HFFc6 (cell line): ENCODE measurements at regions not wholly inside any gene's neighbourhood (a gene's known extent, or its start where the extent isn't known, plus 50 kb on each side); places are given as distances from the start of the nearest gene placed in this dataset.

ENCODE experiments used
- DNase-seq: peaks from one replicate; pipeline ENCODE4 v3.0.0-alpha.2; 2018
- H3K27ac Mint-ChIP-seq: 2 replicates; pipeline ENCODE4 v1.8.0; 2020; ENCODE audit warnings: mild to moderate bottlenecking, mixed read lengths
- H3K27me3 Mint-ChIP-seq: 2 replicates; pipeline ENCODE4 v1.8.0; 2021; ENCODE audit warnings: mild to moderate bottlenecking, moderate library complexity, mixed read lengths; ENCODE audit not compliant: insufficient read depth
- H3K36me3 Mint-ChIP-seq: 2 replicates; pipeline ENCODE4 v1.8.0; 2021; ENCODE audit warnings: low read depth, mixed read lengths
- H3K4me1 Mint-ChIP-seq: 2 replicates; pipeline ENCODE4 v1.8.0; 2020; ENCODE audit warnings: low read depth, mixed read lengths
- H3K4me3 Mint-ChIP-seq: 2 replicates; pipeline ENCODE4 v1.8.0; 2020; ENCODE audit warnings: mild to moderate bottlenecking, moderate library complexity, mixed read lengths
- H3K9me3 Mint-ChIP-seq: 2 replicates; pipeline ENCODE4 v1.8.0; 2020; ENCODE audit warnings: mild to moderate bottlenecking, mixed read lengths
- TF ChIP-seq, protein P1 (sequence below): fragments of 200-600 bp; sonication (generic); IDR thresholded peaks from 2 replicates; pipeline ENCODE4 v1.5.0; 2021; ENCODE audit warnings: antibody characterized with exemption, mild to moderate bottlenecking

DNA sequence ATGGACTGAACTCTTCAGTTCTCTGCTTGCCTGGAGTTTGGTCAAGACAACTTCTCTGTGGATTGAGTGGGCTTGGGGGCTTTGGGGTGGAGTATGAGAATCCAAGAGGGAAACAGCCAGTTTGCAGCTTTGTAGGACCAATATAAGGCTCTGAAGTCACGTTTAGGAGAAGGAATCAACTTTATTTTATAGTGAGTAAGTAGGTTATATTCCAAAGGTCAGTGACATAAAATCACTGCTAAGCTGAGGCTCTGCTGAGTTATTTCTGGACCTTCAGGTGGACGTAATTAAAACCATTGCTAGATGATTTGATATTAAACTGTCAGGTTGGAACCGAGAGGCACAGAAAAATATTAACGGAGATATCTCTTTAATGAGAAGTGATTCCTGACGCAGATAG lies 514.4 kb downstream of the DMAC1 start:
- H3K36me3 Mint-ChIP-seq: no peaks in the 10 kb centered on the region
- H3K27me3 Mint-ChIP-seq: peaks cover 2% of the 10 kb centered on the region; the same call in 1 of the 2 replicates
- no peak overlapping the region for H3K4me3 Mint-ChIP-seq
- H3K27ac Mint-ChIP-seq: no peak overlapping the region
- H3K9me3 Mint-ChIP-seq: peaks cover 9% of the 10 kb centered on the region; the same call in 1 of the 2 replicates
- DNase-seq: no peak
- H3K4me1 Mint-ChIP-seq: no peaks in the 10 kb centered on the region
- TF ChIP-seq, protein P1, sequence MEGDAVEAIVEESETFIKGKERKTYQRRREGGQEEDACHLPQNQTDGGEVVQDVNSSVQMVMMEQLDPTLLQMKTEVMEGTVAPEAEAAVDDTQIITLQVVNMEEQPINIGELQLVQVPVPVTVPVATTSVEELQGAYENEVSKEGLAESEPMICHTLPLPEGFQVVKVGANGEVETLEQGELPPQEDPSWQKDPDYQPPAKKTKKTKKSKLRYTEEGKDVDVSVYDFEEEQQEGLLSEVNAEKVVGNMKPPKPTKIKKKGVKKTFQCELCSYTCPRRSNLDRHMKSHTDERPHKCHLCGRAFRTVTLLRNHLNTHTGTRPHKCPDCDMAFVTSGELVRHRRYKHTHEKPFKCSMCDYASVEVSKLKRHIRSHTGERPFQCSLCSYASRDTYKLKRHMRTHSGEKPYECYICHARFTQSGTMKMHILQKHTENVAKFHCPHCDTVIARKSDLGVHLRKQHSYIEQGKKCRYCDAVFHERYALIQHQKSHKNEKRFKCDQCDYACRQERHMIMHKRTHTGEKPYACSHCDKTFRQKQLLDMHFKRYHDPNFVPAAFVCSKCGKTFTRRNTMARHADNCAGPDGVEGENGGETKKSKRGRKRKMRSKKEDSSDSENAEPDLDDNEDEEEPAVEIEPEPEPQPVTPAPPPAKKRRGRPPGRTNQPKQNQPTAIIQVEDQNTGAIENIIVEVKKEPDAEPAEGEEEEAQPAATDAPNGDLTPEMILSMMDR: no peak

GRCh38 chr9:7284517-7284916 lies 515.1 kb downstream of the DMAC1 start:
- no peak overlapping the region for H3K27ac Mint-ChIP-seq
- peaks cover 2% of the 10 kb centered on the region; the same call in 1 of the 2 replicates for H3K27me3 Mint-ChIP-seq
- TF ChIP-seq, protein P1: no peak
- H3K4me3 Mint-ChIP-seq: no peak overlapping the region
- H3K4me1 Mint-ChIP-seq: no peaks in the 10 kb centered on the region
- H3K36me3 Mint-ChIP-seq: no peaks in the 10 kb centered on the region
- peaks cover 9% of the 10 kb centered on the region; the same call in 1 of the 2 replicates for H3K9me3 Mint-ChIP-seq
- DNase-seq: no peak

GRCh38 chr9:7284117-7284516 lies 515.5 kb downstream of the DMAC1 start:
- no peak for DNase-seq
- H3K27me3 Mint-ChIP-seq: peaks cover under 1% of the 10 kb centered on the region; the same call in 1 of the 2 replicates
- H3K4me3 Mint-ChIP-seq: no peak overlapping the region
- peaks cover 13% of the 10 kb centered on the region for H3K9me3 Mint-ChIP-seq
- H3K36me3 Mint-ChIP-seq: no peaks in the 10 kb centered on the region
- no peak overlapping the region for H3K27ac Mint-ChIP-seq
- H3K4me1 Mint-ChIP-seq: no peaks in the 10 kb centered on the region
- TF ChIP-seq, protein P1: no peak

- Mint-ChIP-seq H3K27ac (no peak overlapping the region), H3K9me3 (peaks cover 3% of the 10 kb centered on the region; the same call in 1 of the 2 replicates), H3K36me3 (no peaks in the 10 kb centered on the region), H3K27me3 (peaks cover 3% of the 10 kb centered on the region; the same call in 1 of the 2 replicates), H3K4me3 (no peak overlapping the region), H3K4me1 (no peaks in the 10 kb centered on the region)
- DNase-seq: peak; percentile 3
- TF ChIP-seq, protein P1: peak; percentile 63; the same call in 1 of the 2 replicates
Measured at GRCh38 chr9:7273575-7273974, 515.8 kb downstream of the KDM4C start.

GRCh38 chr9:7266911-7267595 lies 509.3 kb downstream of the KDM4C start:
- Mint-ChIP-seq H3K9me3 (peaks cover 3% of the 10 kb centered on the region; the same call in 1 of the 2 replicates), H3K4me3 (no peak overlapping the region), H3K36me3 (no peaks in the 10 kb centered on the region), H3K27me3 (peaks cover 5% of the 10 kb centered on the region), H3K4me1 (no peaks in the 10 kb centered on the region), H3K27ac (no peak overlapping the region)
- TF ChIP-seq, protein P1: no peak
- no peak for DNase-seq
